ENCODE measurements at regions not wholly inside any gene's neighbourhood (a gene's known extent, or its start where the extent isn't known, plus 50 kb on each side); places are given as distances from the start of the nearest gene placed in this dataset.

DNA sequence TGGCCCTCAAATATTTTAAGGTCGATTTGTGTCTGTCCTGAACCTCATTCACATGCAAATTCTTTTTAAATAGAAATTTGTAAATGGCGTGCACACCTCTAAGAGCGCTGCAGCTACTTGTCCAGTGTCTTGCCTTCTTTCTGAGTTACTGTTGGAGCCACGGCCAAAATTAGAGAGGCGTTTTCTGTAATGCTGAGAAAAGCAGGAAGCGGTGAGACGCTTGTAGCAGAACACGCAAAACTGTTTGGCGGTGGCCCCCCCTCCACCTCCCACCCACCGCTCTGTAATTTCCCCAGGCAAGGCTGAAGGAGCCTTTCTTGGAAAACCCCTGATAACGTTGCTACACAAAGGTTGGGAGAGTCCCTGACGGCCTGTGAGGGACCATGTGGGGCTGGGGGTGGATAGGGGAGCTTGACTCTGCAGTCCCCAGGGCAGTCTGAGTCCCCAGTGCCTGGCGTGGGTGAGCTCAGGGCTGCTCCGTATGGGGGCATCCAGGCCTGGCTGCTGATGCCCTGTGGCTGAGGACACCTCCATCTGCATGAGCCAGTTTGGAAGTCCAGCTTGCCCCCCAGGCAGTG lies 96.5 kb downstream of the GADD45G start:
- no peak overlapping the region for H3K27ac ChIP-seq (ENCODE audit: low read depth in 1 of 2, low read length in 2 of 2)
- H3K27me3 ChIP-seq (ENCODE audit: control insufficient read depth in 2 of 2, insufficient read depth in 2 of 2, low read length in 2 of 2) = no peaks in the 10 kb centered on the region
- H3K9me3 ChIP-seq (replicated peaks in 1 of 2; ENCODE audit: control insufficient read depth in 1 of 2, insufficient read depth in 1 of 2, low read length in 2 of 2) = no peaks in the 10 kb centered on the region
- peak; percentile 10 to 79 (median 32) for DNase-seq
- WGBS (ENCODE audit: insufficient coverage) = 19% methylated on average over 5 of the region's 14 CpGs
- Mint-ChIP-seq H3K36me3 (no peaks in the 10 kb centered on the region), H3K27ac (no peak overlapping the region), H3K27me3 (ENCODE audit: low read depth in 3 of 3) (peaks cover 2 to 4% (median 3%) of the 10 kb centered on the region in 3 donors), H3K4me3 (peak overlapping the region; percentile 31 to 42), H3K9me3 (no peaks in the 10 kb centered on the region), H3K4me1 (peaks cover 11% of the 10 kb centered on the region)
- intact Hi-C loops (cut with micrococcal nuclease) = no loop called here
- H4K20me1 ChIP-seq (ENCODE audit: insufficient read depth, low read length) = no peaks in the 10 kb centered on the region
- H3K79me2 ChIP-seq (ENCODE audit: insufficient read depth, low read length) = no peaks in the 10 kb centered on the region
- H3K36me3 ChIP-seq (replicated peaks in 1 of 2; ENCODE audit: control insufficient read depth in 1 of 2, insufficient read depth in 2 of 2, low read length in 2 of 2) = no peaks in the 10 kb centered on the region
- peak overlapping the region; percentile 14 for H3K4me2 ChIP-seq (replicated peaks; ENCODE audit: extremely low read depth, low read length, poor library complexity, severe bottlenecking)
- peaks cover 6 to 7% of the 10 kb centered on the region in 2 donors for H3K4me1 ChIP-seq (ENCODE audit: control insufficient read depth in 1 of 2, insufficient read depth in 2 of 2, low read length in 2 of 2)
- no peak overlapping the region for H3K4me3 ChIP-seq (replicated peaks in 1 of 3; ENCODE audit: low read depth in 2 of 3, low read length in 3 of 3)
- TF ChIP-seq, protein P1, sequence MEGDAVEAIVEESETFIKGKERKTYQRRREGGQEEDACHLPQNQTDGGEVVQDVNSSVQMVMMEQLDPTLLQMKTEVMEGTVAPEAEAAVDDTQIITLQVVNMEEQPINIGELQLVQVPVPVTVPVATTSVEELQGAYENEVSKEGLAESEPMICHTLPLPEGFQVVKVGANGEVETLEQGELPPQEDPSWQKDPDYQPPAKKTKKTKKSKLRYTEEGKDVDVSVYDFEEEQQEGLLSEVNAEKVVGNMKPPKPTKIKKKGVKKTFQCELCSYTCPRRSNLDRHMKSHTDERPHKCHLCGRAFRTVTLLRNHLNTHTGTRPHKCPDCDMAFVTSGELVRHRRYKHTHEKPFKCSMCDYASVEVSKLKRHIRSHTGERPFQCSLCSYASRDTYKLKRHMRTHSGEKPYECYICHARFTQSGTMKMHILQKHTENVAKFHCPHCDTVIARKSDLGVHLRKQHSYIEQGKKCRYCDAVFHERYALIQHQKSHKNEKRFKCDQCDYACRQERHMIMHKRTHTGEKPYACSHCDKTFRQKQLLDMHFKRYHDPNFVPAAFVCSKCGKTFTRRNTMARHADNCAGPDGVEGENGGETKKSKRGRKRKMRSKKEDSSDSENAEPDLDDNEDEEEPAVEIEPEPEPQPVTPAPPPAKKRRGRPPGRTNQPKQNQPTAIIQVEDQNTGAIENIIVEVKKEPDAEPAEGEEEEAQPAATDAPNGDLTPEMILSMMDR (IDR thresholded peaks at IDR 0.05) = no peak
- H3K9ac ChIP-seq (ENCODE audit: insufficient read depth, low read length, poor library complexity, severe bottlenecking) = no peak overlapping the region
- peak overlapping the region; percentile 31 for H2AFZ ChIP-seq (ENCODE audit: insufficient read depth, low read depth, low read length, poor library complexity, severe bottlenecking)

DNA sequence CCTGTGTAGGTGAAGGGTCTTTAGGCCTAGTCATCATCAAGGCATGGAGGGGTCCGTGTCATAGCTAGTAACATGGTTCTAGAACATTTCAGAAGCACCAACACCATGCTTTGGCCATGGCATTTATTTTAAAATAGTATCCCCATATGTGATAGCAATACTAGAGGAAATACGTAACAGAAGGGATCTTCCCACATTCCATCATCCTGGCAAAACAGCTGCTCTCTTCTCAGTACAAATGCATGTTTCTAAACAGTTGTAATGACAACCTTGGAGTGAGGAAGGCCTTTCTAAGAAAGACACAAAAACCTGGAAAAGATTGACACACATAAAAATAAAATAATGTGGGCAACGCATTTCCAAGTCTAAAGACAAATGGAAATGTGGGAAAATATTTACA lies 97.6 kb downstream of the GADD45G start:
- Mint-ChIP-seq H3K27ac (no peak overlapping the region), H3K9me3 (no peaks in the 10 kb centered on the region), H3K4me1 (peaks cover 11% of the 10 kb centered on the region), H3K36me3 (no peaks in the 10 kb centered on the region), H3K27me3 (ENCODE audit: low read depth in 3 of 3) (peaks cover 3 to 4% (median 4%) of the 10 kb centered on the region in 3 donors), H3K4me3 (no peak overlapping the region)
- no peaks in the 10 kb centered on the region for H4K20me1 ChIP-seq (ENCODE audit: insufficient read depth, low read length)
- WGBS (ENCODE audit: insufficient coverage) = no CpG with 5 or more reads among the region's 3 CpGs
- H3K79me2 ChIP-seq (ENCODE audit: insufficient read depth, low read length) = no peaks in the 10 kb centered on the region
- no peak overlapping the region for H3K4me2 ChIP-seq (replicated peaks; ENCODE audit: extremely low read depth, low read length, poor library complexity, severe bottlenecking)
- H3K4me1 ChIP-seq (ENCODE audit: control insufficient read depth in 1 of 2, insufficient read depth in 2 of 2, low read length in 2 of 2) = peaks cover 6 to 7% of the 10 kb centered on the region in 2 donors
- no peak overlapping the region for H3K4me3 ChIP-seq (replicated peaks in 1 of 3; ENCODE audit: low read depth in 2 of 3, low read length in 3 of 3)
- TF ChIP-seq, protein P1 (IDR thresholded peaks at IDR 0.05) = no peak
- H3K9ac ChIP-seq (ENCODE audit: insufficient read depth, low read length, poor library complexity, severe bottlenecking) = no peak overlapping the region
- H3K27ac ChIP-seq (ENCODE audit: low read depth in 1 of 2, low read length in 2 of 2) = no peak overlapping the region
- DNase-seq = no peak
- no peaks in the 10 kb centered on the region for H3K36me3 ChIP-seq (replicated peaks in 1 of 2; ENCODE audit: control insufficient read depth in 1 of 2, insufficient read depth in 2 of 2, low read length in 2 of 2)
- no peak overlapping the region for H2AFZ ChIP-seq (ENCODE audit: insufficient read depth, low read depth, low read length, poor library complexity, severe bottlenecking)
- no peaks in the 10 kb centered on the region for H3K27me3 ChIP-seq (ENCODE audit: control insufficient read depth in 2 of 2, insufficient read depth in 2 of 2, low read length in 2 of 2)
- H3K9me3 ChIP-seq (replicated peaks in 1 of 2; ENCODE audit: control insufficient read depth in 1 of 2, insufficient read depth in 1 of 2, low read length in 2 of 2) = no peaks in the 10 kb centered on the region
- intact Hi-C loops (cut with micrococcal nuclease) = no loop called here
